ENCODE measurements at regions not wholly inside any gene's neighbourhood (a gene's known extent, or its start where the extent isn't known, plus 50 kb on each side); places are given as distances from the start of the nearest gene placed in this dataset.

- TF ChIP-seq CTCF (IDR thresholded peaks at IDR 0.05 in 8 of 11, conservative IDR thresholded peaks at IDR 0.05 in 3 of 11) = no peak
- no peak for TF ChIP-seq POLR2A (IDR thresholded peaks at IDR 0.05)
These were observed 200.8 kb downstream of the HUNK start for GRCh38 chr21:32073593-32073992.

Data from spleen (tissue), 7 donors.